ENCODE measurements at regions not wholly inside any gene's neighbourhood (a gene's known extent, or its start where the extent isn't known, plus 50 kb on each side); places are given as distances from the start of the nearest gene placed in this dataset.

GRCh38 chr6:130683761-130684517 lies 143.3 kb upstream of the SMLR1 start:
- H3K27me3 ChIP-seq (ENCODE audit: control insufficient read depth in 2 of 2, insufficient read depth in 2 of 2, low read length in 2 of 2) = no peaks in the 10 kb centered on the region
- in situ Hi-C loops (cut with MboI) = no loop called here
- no peak overlapping the region for H3K4me3 ChIP-seq
- no peaks in the 10 kb centered on the region for H3K36me3 ChIP-seq (ENCODE audit: control insufficient read depth, insufficient read depth, low read length)
- POLR2A ChIA-PET = no interaction called here
- no peaks in the 10 kb centered on the region for H3K9me3 ChIP-seq (replicated peaks; ENCODE audit: control insufficient read depth, insufficient read depth, low read depth, low read length)
- H3K9ac ChIP-seq (ENCODE audit: insufficient read depth in 1 of 2, low read depth in 2 of 2, low read length in 2 of 2) = no peak overlapping the region
- H3K79me2 ChIP-seq (ENCODE audit: control insufficient read depth, insufficient read depth, low read length) = no peaks in the 10 kb centered on the region
- no peak for FAIRE-seq
- intact Hi-C loops (cut with micrococcal nuclease) = no loop called here
- CTCF ChIA-PET (ENCODE audit: low intra/inter-chr PET ratio) = no interaction called here
- H4K20me1 ChIP-seq (replicated peaks; ENCODE audit: control insufficient read depth, insufficient read depth, low read length) = no peaks in the 10 kb centered on the region
- under 1% methylated on average over 7 of the region's 7 CpGs for WGBS (ENCODE audit: insufficient coverage, low coverage, missing lambda C conversion rate)
- H3K27ac ChIP-seq (ENCODE audit: extremely low read depth, low read depth, low read length) = no peak overlapping the region
- no TSS peak for BruUV-seq (replicated peaks)
- ATAC-seq = no peak
- no peaks in the 10 kb centered on the region for H3K9me1 ChIP-seq (ENCODE audit: control insufficient read depth, insufficient read depth, low read length)
- TF ChIP-seq ZSCAN29 (IDR thresholded peaks at IDR 0.05) (no peak), TCF7 (IDR thresholded peaks at IDR 0.05; ENCODE audit: borderline replicate concordance) (no peak), STAT5B (CRISPR knock-in tag; IDR thresholded peaks at IDR 0.05) (no peak), HMG20B (CRISPR knock-in tag; IDR thresholded peaks at IDR 0.05) (no peak), ZNF395 (CRISPR knock-in tag; IDR thresholded peaks at IDR 0.05) (no peak), PCBP2 (IDR thresholded peaks at IDR 0.05; ENCODE audit: low read depth, low read length, poor library complexity, severe bottlenecking) (no peak), KAT2B (IDR thresholded peaks at IDR 0.05; ENCODE audit: low read depth, low read length) (no peak), MCM5 (IDR thresholded peaks at IDR 0.05; ENCODE audit: low read depth) (no peak), NFE2L1 (tag; IDR thresholded peaks at IDR 0.05; ENCODE audit: borderline replicate concordance, low read depth) (no peak), ZC3H8 (IDR thresholded peaks at IDR 0.05) (no peak), TSC22D4 (tag; IDR thresholded peaks at IDR 0.05) (no peak), XRCC3 (IDR thresholded peaks at IDR 0.05) (no peak), PHF8 (IDR thresholded peaks at IDR 0.05; ENCODE audit: borderline replicate concordance, low read length) (no peak), BACH1 (tag; IDR thresholded peaks at IDR 0.05) (no peak), STAG1 (CRISPR knock-in tag; IDR thresholded peaks at IDR 0.05; ENCODE audit: borderline replicate concordance) (no peak), RFX7 (CRISPR knock-in tag; IDR thresholded peaks at IDR 0.05) (no peak), SRF (CRISPR knock-in tag; IDR thresholded peaks at IDR 0.05) (no peak), ARID3B (CRISPR knock-in tag; IDR thresholded peaks at IDR 0.05; ENCODE audit: borderline replicate concordance) (no peak), PML (IDR thresholded peaks at IDR 0.05; ENCODE audit: low read length) (no peak), MTA1 (IDR thresholded peaks at IDR 0.05; ENCODE audit: borderline replicate concordance) (no peak)
- H3K4me2 ChIP-seq (ENCODE audit: insufficient read depth, low read length) = no peak overlapping the region
- H2AFZ ChIP-seq (ENCODE audit: low read depth, low read length) = no peak overlapping the region
- H3K4me1 ChIP-seq (replicated peaks in 1 of 2; ENCODE audit: control insufficient read depth in 2 of 2, insufficient read depth in 2 of 2, low read length in 2 of 2) = no peaks in the 10 kb centered on the region
- DNase-seq (ENCODE audit: extremely low read depth in 1 of 4, low spot score in 3 of 4) = no peak
